ENCODE measurements at regions not wholly inside any gene's neighbourhood (a gene's known extent, or its start where the extent isn't known, plus 50 kb on each side); places are given as distances from the start of the nearest gene placed in this dataset.
A peak's percentile ranks its signal among the peaks of the same experiment; 100 is the strongest.
"Not testable (repeated sequence)": the region's sequence is repeated elsewhere in the genome, so short reads cannot be mapped to it uniquely, and the experiment has no call there.

- no peak for DNase-seq
These were observed 1059.2 kb upstream of the LRRTM1 start for GRCh38 chr2:81363800-81364199.

DNA sequence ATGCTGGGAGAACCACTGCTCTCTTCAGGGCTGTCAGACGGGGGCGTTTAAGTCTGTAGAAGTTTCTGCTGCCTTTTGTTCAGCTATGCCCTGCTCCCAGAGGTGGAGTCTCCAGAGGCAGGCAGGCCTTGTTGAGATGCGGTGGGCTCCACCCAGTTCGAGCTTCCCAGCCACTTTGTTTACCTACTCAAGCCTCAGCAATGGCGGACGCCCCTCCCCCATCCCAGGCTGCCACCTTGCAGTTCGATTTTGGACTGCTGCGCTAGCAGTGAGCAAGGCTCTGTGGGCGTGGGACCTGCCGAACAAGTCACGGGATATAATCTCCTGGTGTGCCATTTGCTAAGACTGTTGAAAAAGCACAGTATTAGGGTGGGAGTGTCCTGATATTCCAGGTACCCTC lies 1057.9 kb upstream of the LRRTM1 start:
- not testable (repeated sequence) for DNase-seq

DNA sequence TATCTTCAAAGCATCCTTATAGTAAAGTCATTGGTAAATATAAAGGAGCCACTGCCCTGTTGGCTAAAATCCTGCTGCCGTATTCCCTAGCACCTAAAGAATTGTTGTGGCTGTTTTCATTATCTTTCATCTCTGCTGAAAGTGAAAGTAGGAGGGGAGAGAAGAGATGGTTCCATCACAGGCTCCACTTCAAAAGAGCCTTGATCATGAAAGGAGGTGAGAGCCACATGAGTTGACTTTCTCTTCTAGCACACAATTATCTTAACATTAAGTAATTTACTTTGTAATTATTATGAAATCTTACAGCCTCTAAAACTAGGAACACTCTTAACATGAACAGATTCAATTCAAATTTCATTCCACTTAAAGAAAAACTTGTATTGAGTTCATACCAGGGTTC lies 1050.9 kb upstream of the LRRTM1 start:
- DNase-seq = no peak

DNA sequence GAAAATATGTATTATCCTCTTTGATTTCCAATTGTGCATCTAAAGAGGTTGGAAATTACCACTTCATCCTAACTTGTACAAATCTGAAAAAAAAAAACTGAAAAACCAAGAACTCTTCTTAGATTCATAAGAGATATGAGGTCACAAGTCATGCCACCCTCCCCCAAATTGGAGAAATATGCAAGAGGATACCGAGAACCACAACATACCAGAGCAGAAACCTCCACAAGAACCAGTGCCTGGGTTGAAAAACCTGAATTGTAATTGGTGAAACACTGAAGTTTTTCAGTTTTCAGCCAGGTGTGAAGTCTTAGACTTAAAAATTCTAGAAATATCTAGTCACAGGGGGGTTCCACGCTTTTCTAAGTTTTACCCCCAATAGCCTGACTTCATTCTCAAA lies 1029.5 kb upstream of the LRRTM1 start:
- DNase-seq = no peak

DNA sequence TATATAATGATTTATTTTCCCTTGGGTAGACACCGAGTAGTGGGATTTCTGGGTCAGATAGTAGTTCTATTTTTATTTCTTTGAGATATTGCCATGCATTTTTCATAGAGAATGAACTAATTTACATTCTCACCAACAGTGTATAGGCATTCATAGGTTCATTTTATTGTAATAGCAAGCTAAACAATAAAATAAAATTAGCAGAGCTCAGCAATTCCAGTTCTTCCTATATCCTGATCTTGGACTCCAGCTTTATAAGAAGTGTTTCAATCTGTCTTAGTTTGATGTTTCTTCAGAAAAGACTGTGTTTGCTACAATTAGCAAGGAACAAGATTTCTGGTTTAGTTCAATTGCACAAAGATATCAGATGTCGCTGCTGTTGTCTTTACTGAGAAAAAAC lies 1024.4 kb upstream of the LRRTM1 start:
- no peak for DNase-seq

- no peak for DNase-seq
These were observed 1023.4 kb upstream of the LRRTM1 start for GRCh38 chr2:81327911-81328310.

GRCh38 chr2:81324046-81324445 lies 1019.5 kb upstream of the LRRTM1 start:
- DNase-seq = no peak

- peak; percentile 63 for DNase-seq
These were observed 999.7 kb upstream of the LRRTM1 start for GRCh38 chr2:81304154-81304830.

- DNase-seq = no peak
These were observed 998.8 kb upstream of the LRRTM1 start for GRCh38 chr2:81303321-81303720.

DNA sequence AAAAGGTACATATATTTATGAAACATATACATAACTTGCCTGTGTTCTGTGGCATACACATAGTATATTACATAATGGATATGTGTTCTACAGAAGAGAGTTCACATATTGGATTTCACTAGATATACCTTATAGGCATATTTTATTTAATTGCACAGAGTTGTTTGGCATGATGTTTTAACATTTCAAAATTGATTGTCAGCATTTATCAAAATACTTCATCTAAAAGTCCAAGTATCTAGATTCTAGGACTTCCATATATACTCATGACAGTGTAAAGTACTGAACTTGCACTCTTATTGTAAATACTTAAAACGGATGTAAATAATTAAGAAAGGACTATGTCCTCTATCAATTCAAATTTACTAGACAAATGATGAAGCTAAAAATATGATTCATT lies 995.3 kb upstream of the LRRTM1 start:
- DNase-seq = no peak

- DNase-seq = no peak
These were observed 986.3 kb upstream of the LRRTM1 start for GRCh38 chr2:81290846-81291245.

- no peak for DNase-seq
These were observed 978.5 kb upstream of the LRRTM1 start for GRCh38 chr2:81283081-81283480.

DNA sequence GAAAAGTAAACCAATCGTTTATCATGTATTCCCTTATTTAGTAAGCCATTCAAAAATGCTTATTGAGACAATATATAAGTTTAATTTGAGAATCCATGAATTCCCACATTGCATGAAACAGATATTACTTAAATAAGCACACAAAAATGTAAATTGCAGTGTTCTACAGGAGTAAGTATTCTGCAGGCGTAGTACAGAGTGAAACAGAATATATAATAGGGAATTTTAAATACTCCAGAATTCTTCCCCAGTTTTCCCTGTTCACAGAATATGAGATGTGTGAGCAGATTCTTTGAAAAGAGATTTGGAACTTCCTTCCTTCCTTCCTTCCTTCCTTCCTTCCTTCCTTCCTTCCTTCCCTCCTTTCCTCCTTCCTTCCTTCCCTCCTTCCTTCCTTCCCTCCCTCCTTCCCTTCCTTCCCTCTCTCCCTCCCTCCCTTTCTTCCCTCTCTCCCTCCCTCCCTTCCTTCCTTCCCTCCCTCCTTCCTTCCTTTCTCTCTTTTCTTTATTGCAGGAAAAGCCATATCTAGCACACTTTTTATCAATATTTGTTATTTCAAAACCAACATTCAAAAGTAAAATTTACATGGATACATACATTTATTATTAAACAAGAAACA lies 977.7 kb upstream of the LRRTM1 start:
- DNase-seq = no peak

GRCh38 chr2:81276595-81276994 lies 972.0 kb upstream of the LRRTM1 start:
- DNase-seq = no peak

GRCh38 chr2:81266106-81266505 lies 961.6 kb upstream of the LRRTM1 start:
- no peak for DNase-seq

DNA sequence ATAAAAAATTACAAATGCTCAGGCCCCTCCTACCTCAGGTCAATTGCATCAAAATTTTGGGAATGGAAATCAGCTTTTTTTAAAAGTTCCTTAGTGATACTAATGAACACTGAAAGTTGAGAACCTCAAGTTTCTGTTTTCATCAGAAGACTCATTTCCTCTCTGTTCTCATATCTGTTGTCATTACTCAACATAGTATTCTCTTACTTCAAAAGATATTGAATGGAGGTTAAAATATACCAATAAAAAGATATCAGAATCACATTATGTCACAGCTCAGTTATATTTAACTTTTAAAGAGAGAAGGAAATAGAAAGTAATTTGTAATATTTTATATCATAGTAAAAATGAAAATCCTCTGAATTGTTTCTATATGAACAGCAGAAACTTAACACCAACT lies 959.4 kb upstream of the LRRTM1 start:
- no peak for DNase-seq

DNA sequence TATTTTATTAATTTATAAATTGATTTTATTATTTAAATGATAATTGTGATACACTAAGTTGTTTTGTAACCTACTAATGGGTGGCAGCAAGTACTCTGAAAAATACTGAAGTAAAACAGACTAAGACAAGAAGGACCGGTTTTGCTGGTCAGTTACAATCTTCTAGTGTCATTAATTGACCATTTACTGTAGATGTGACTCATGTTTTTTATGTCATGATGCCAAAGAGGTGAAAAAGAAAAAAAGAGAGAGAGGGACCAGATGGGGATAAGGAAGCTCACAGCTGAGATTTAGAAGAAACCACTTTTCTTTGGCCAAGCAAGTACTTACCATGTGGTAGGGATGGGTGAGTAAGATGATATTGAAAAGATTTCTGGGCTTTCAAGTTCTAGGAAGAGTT lies 955.8 kb upstream of the LRRTM1 start:
- DNase-seq = no peak

- DNase-seq = no peak
These were observed 945.7 kb upstream of the LRRTM1 start for GRCh38 chr2:81250270-81250669.

DNA sequence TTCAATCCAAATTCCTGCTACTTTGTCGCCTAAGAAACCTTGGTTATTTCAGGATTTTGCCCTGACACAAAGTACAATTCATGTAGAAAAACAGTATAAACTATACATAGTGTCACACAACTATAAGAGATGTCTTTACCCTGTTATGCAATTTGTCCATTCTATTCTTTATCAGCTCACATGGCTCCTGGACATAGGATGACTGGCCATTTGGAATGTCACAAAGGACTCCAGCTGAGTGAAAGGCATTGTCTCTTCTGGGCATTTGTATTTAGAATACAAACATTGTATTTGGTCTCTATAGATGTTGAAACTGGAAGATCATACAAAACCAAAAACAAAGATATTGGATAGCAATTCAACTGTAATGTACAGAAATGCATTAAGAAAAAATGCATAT lies 944.6 kb upstream of the LRRTM1 start:
- DNase-seq = no peak

GRCh38 chr2:81247648-81248047 lies 943.1 kb upstream of the LRRTM1 start:
- no peak for DNase-seq

DNA sequence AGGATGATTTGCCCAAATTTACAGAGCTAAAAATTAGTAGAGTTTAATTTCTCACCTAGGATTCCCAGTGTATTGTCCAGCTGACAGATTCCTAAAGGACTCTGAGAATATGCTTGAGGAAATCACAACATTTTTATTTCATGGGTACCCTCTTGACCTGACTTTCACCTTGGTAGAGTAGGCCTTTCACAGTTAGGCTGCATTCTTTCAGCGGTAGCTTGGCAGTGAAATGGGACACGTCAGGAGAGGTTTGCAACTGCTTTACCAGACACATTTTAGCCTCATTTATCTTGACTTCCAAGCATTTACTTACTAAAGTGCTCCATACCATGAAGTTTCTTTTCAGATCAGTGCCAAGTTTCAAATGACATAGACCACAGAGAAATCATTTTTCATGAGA lies 937.9 kb upstream of the LRRTM1 start:
- no peak for DNase-seq

DNA sequence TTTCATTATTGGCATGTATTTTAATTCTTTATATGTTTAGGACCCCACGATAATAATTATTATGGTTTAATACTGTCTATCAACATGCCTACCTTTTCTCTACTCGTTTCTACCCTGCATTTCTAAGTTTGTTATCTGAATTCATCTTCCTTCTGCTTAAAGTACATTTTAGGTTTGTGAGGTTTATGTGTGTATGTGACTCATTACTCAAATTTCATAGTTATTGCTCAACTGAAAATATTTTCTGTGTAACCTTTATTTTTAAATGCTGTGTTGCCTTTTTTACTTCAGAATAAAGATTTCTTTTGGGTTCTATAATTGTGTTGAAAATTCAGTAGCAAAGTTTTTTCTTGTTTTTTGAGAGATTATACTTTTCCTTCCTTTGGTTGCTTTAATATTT lies 933.9 kb upstream of the LRRTM1 start:
- DNase-seq = no peak

DNA sequence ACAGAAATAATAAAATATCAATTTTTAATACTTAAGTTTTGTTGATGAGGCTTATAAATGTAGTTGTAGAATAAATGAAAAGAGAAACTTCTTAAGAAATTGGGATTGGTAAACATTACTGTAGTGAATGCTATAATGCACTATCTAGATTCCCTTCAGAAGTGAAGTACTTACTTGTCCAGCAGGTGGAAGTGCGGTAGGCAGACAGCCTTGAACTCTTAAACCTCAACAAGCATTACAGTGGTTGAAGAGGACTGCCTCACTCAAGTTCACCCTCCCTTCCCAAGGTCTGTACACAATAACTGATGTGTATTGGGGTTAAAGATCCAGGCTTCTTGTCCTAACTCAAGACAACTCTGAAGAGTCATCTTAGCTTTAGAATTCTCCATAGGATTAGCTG lies 931.0 kb upstream of the LRRTM1 start:
- DNase-seq = no peak

DNA sequence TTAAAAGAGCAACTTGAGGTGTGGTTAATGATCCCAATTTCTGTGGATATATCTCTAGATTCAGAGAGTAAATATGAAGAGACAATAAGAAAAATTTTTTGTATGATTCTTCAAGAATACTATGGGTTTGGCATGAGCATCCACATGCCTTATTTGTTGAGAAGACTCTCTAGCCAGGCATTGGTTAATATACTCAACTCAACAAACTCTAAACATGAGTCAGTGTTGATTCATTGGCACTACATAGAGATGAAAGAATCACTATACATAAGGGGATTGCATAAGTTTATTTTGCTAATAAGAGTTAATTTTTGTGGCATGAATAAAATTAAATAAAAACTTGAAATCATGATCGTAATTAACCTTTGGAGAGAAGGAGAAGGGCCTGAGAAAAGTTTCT lies 930.2 kb upstream of the LRRTM1 start:
- DNase-seq = no peak

GRCh38 chr2:81225756-81226155 lies 921.2 kb upstream of the LRRTM1 start:
- no peak for DNase-seq
